IMR-90 (cell line): ENCODE measurements at regions not wholly inside any gene's neighbourhood (a gene's known extent, or its start where the extent isn't known, plus 50 kb on each side); places are given as distances from the start of the nearest gene placed in this dataset.

Experiments
- POLR2A ChIP-seq: IDR thresholded peaks from 2 replicates; pipeline ENCODE4 v1.6.1; 2012; ENCODE audit warnings: mild to moderate bottlenecking, low read depth, low read length
- RAD21 ChIP-seq: IDR thresholded peaks from 2 replicates; pipeline ENCODE4 v1.6.1; 2012; ENCODE audit warnings: low read length, improper control_type of control experiment
- SMC3 ChIP-seq: fragments of 150-350 bp; IDR thresholded peaks from 2 replicates; pipeline ENCODE4 v1.6.1; 2016; ENCODE audit warnings: low read depth, mild to moderate bottlenecking, antibody characterized with exemption, low read length, moderate library complexity
- TF ChIP-seq, protein P1 (sequence below): conservative IDR thresholded peaks from 2 replicates; pipeline ENCODE4 v1.5.1; 2012; ENCODE audit warnings: mild to moderate bottlenecking, low read depth, low read length, improper control_type of control experiment

DNA sequence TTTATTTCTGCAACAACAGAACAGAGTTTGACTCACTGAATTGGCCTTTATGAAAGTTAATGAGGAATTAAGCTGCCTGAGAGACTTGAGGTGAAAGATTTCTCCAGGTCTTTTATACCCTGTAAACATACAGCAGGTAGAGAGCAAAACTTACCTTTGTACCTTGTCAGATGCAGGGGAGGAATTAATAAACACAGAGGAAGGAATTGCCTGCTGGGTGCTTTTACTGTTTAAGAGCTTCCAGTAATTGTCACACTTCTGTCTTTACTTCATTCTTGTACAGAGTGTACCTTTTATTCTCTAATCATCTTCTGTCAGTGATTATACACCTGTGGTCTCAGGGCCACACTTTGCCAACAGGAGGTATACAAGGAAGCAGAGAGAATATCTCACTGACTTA, 94.0 kb upstream of the GRIN3A start:
- TF ChIP-seq, protein P1, sequence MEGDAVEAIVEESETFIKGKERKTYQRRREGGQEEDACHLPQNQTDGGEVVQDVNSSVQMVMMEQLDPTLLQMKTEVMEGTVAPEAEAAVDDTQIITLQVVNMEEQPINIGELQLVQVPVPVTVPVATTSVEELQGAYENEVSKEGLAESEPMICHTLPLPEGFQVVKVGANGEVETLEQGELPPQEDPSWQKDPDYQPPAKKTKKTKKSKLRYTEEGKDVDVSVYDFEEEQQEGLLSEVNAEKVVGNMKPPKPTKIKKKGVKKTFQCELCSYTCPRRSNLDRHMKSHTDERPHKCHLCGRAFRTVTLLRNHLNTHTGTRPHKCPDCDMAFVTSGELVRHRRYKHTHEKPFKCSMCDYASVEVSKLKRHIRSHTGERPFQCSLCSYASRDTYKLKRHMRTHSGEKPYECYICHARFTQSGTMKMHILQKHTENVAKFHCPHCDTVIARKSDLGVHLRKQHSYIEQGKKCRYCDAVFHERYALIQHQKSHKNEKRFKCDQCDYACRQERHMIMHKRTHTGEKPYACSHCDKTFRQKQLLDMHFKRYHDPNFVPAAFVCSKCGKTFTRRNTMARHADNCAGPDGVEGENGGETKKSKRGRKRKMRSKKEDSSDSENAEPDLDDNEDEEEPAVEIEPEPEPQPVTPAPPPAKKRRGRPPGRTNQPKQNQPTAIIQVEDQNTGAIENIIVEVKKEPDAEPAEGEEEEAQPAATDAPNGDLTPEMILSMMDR: no peak
- TF ChIP-seq SMC3: no peak
- TF ChIP-seq POLR2A: no peak
- TF ChIP-seq RAD21: no peak
